ENCODE measurements at regions not wholly inside any gene's neighbourhood (a gene's known extent, or its start where the extent isn't known, plus 50 kb on each side); places are given as distances from the start of the nearest gene placed in this dataset.
A peak's percentile ranks its signal among the peaks of the same experiment; 100 is the strongest.

DNA sequence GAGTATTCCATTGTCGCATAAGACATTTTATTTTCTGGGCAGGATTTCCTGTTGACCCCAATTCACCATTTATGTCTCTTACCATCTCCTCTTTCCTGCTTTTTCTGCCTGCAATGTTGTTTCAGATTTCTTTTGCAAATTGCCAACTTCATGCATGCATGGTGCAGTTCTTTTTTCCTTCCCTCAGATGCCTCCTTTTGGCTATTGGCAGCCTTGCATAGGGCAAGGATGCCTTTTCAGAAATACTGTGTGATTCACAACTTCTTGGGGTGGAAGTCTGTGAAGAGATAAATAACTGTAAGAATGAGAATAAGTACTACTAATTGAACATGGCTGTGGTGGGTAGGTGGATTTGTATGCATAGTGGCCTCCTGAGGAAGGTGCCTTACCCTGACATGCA, 116.7 kb downstream of the SOX4 start:
- DNase-seq (ENCODE audit: low read depth) = no peak

- no peak for DNase-seq (ENCODE audit: low read depth)
Measured at GRCh38 chr6:21710908-21711627, 117.5 kb downstream of the SOX4 start.

- no peak for DNase-seq (ENCODE audit: low read depth)
Measured at GRCh38 chr6:21712213-21712612, 118.7 kb downstream of the SOX4 start.

- DNase-seq (ENCODE audit: low read depth) = no peak
Measured at GRCh38 chr6:21713481-21713880, 119.9 kb downstream of the SOX4 start.

- DNase-seq (ENCODE audit: low read depth) = no peak
Measured at GRCh38 chr6:21715180-21715579, 121.6 kb downstream of the SOX4 start.

- no peak for DNase-seq (ENCODE audit: low read depth)
Measured at GRCh38 chr6:21722510-21722909, 129.0 kb downstream of the SOX4 start.

- DNase-seq (ENCODE audit: low read depth) = no peak
Measured at GRCh38 chr6:21726676-21727075, 133.1 kb downstream of the SOX4 start.

GRCh38 chr6:21728141-21728540, 134.6 kb downstream of the SOX4 start:
- no peak for DNase-seq (ENCODE audit: low read depth)

GRCh38 chr6:21729431-21729830, 135.9 kb downstream of the SOX4 start:
- DNase-seq (ENCODE audit: low read depth) = no peak

DNA sequence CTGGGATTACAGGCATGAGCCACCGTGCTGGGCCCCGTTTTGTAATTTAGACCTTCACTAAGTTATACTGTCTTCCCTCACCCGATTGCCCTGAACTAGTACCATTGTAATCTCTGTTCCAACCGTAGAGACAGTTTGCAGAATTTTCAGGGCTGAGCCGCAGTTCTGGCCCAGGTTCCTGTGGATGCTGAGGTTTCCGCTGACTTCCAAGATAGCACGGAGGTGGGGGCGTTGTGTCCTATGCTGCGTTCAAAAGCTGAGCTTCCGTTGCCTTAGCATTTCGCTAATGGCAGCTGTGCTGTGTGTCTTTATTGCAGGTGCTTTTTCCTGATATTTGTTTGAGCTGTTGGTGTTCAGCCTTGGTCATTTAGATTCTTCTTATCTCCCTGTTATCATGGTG, 137.0 kb downstream of the SOX4 start:
- no peak for DNase-seq (ENCODE audit: low read depth)

GRCh38 chr6:21731411-21732031, 138.0 kb downstream of the SOX4 start:
- DNase-seq (ENCODE audit: low read depth) = peak; percentile 59

DNA sequence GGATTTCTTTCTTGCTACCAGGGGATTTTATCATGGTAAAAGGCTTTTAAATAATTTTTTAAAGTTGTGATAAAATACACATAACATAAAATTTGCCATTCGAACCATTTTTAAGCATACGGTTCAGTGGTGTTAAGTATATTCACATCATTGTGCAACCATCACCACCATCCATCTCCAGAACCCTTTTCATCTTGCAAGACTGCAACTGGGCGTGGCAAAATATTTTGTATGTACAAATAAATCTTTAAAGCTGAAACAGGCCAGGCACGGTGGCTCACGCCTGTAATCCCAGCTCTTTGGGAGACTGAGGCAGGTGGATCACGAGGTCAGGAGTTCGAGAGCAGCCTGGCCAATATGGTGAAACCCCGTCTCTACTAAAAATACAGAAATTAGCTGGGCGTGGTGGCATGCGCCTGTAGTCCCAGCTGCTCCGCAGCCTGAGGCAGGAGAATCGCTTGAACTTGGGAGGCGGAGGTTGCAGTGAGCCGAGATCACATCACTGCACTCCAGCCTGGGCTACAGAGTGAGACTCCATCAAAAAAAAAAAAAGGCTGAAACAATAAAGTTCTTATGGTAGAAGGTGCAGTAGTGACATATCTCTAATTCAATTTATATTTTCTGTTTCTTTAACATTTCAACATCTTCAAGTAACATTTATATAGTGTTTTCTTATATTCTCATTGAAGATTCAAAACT, 138.6 kb downstream of the SOX4 start:
- DNase-seq (ENCODE audit: low read depth) = peak; percentile 50

- DNase-seq (ENCODE audit: low read depth) = no peak
Measured at GRCh38 chr6:21732731-21733130, 139.2 kb downstream of the SOX4 start.

DNA sequence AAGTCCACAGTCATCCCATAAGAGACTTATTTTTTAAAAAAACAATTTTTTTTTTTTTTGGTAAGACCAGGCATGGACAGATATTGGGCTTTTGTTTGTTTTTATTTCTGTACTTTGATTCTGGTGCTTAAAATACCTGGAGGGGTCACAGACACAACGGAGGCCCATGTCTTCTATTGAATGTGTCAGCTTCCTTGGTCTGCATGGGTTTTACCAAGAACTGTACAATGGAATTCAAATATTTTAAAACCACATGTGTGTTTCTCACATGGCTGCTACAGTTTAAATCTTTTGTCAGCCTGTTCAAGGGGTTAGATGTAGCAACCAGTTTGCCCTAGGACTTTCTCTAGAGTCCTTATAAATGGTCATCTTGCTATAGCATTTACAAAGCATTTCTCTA, 139.8 kb downstream of the SOX4 start:
- DNase-seq (ENCODE audit: low read depth) = no peak

DNA sequence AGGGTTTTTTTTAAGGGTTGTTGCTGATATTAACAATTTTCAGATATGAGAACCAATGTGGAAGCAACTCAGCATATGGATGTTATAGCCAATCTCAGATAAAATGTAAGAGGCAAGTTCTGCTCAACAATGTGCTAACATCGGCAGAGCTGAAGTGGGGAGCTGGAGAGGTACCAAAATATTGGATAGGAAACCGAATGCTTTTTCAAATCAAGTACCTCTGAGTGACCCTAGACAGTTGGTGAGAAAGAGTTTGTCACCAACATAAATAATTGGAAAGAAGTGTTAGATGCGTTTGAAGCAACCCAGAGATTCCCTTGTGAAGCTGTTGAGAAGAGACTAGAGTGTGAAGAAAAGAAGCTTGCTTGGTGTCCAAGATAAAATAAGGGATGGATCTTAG, 140.7 kb downstream of the SOX4 start:
- DNase-seq (ENCODE audit: low read depth) = no peak

DNA sequence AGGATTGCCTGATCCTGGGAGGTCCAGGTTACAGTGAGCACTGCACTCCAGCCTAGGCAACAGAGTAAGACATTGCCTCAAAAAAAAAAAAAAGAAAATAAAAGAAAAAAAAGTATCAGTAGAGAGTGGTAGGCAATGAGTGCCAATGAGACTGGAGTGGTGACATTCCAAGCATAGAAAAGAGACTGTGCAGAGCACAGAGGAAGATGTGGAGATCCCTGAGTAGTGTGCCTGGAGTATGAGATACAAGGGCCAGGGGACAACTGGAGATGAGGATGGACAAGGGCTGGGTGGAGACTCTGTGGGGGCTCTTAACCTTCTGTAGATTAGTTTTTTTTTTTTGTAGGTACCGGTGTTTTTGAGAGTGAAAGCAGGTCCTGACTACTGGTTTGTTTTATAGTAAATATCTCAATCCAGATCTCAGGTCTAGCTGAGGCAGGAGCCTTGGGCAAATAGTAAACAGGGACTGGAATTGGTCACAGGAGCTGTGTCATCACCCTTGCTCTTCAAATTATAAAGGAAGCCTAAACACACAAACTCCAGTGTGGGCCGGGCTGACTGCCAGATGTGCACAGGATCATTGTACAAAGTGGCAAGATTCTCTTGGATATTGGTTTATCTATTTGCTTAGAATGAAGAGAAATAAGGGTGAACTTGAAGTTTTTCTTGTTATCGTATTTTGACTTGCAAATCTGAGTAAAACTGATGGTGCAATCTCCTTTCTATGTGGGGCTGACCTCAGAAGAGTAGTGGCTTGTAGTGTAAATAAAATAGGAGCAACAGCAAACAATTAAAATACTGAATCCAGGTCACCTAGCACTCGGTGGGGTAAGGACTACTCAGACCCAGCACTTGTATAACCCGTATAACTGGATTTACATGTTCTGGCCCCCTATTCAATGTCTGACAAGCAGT, 144.9 kb downstream of the SOX4 start:
- DNase-seq (ENCODE audit: low read depth) = peak; percentile 72

DNA sequence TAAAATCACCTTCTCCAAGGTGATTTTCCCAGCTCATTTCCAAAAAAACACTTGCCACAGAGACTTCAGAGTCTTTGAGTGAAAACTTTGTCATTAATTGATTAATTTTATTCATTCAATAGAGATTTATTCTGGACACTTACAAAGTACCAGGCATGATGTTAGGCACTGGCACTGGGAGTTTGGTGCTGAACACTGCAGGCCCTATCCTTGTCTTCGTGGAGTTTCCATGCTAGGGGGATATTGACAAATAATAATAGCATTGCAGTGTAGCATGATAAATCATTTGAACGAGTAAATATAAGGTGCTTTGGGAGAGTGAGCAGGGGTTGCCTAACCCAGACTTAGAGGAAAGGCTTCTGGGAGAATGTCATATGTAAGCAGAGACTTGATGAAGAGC, 145.7 kb downstream of the SOX4 start:
- DNase-seq (ENCODE audit: low read depth) = no peak

GRCh38 chr6:21739838-21740237, 146.3 kb downstream of the SOX4 start:
- DNase-seq (ENCODE audit: low read depth) = no peak

DNA sequence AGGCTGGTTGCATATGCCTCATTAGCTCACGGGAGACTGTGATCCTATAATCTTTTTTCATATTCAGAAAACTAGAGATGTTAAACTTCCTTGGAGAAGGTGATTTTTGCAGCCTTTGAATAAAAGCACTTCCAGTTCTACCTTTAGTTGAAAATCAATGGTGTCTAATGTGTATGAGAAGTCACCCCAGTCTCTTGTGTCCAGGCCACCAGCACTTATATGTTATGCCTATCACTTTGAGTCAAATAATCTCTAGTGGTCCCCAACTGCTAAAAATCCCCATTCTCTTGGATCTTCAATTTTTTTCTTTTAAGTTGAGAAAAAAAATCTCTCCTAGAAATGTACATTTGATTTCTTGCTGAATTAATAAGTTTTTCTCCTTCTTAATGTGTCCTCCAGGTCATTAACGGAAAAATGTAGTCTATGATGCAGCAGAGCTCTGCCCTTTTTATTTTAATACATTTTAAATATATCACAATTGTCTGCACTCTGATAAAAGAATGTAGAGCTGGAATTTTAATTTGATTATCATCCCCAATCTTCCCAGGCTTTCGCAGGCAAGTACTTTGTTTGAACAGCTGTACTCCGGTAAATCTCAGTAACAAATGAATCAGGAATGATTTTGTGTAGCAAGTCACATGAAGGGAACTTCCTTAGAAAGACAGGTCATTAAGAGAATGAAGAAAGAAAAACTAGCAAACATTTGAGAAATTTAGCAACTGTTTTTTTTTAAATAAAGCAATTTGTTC, 147.0 kb downstream of the SOX4 start:
- peak; percentile 69 for DNase-seq (ENCODE audit: low read depth)

DNA sequence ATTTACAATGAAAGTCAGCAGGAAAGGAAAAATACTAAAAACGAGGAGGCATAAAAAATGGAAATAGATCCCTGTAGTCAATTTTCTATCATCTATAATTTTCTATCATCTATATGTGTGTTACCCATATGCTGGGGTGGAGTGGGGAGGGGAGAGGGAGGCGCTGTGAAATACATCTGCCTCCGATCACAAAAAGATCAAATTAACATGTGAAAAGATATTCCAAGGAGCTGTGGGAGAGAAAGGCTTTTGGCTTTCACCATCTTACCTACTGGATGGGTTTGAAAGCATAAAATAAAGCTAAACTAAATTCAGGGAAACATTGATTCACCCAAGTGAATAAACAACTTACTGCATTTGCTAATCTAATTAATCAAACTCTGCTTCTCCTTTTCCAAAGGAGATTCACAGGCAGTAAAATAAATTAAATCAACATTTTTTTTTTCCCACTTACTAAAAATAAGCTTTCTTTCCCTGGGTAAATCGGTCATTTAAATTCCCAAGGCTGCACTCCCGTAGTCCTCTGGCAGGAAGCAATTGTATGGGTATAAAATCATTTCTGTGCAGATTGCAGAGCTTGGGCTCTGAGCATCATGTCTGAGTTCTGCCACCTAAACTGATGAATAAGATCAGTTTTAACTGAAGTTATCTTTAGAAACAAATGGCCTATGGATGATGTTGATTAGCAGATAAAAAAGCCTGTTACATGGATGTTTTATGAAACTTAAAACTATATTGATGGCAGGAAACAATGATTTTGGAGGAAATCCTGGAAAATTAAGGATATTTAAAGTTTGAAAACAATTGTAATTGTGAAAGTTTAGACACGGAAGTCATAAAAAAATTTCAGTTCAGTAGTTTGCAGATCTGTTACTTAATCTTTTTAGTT, 147.9 kb downstream of the SOX4 start:
- no peak for DNase-seq (ENCODE audit: low read depth)
